Astrocyte (in vitro differentiated cells and primary cell): ENCODE measurements at regions not wholly inside any gene's neighbourhood (a gene's known extent, or its start where the extent isn't known, plus 50 kb on each side); places are given as distances from the start of the nearest gene placed in this dataset.
"Not testable (repeated sequence)": the region's sequence is repeated elsewhere in the genome, so short reads cannot be mapped to it uniquely, and the experiment has no call there.

ENCODE experiments used
- DNase-seq: peaks from one replicate; pipeline ENCODE4 v3.0.0-alpha.2; 2010; ENCODE audit warnings: low read depth
- FAIRE-seq: peaks from 2 replicates; lab custom pipeline; 2011; peaks lifted over from hg19 to GRCh38; lab: Jason Lieb, UNC
- H2AFZ ChIP-seq: 2 replicates; pipeline ENCODE4 v1.6.0; 2012; ENCODE audit warnings: low read depth, low read length, inconsistent platforms
- H3K27ac ChIP-seq: 2 replicates; pipeline ENCODE4 v1.5.1; 2011; ENCODE audit warnings: low read depth, low read length, inconsistent platforms
- H3K27me3 ChIP-seq: 2 replicates; pipeline ENCODE4 v1.6.0; 2011; ENCODE audit warnings: low read length, inconsistent platforms; ENCODE audit not compliant: insufficient read depth
- H3K36me3 ChIP-seq: 2 replicates; pipeline ENCODE4 v1.5.1; 2011; ENCODE audit warnings: low read length, inconsistent platforms; ENCODE audit not compliant: insufficient read depth
- H3K4me1 ChIP-seq: 2 replicates; pipeline ENCODE4 v1.5.1; 2011; ENCODE audit warnings: low read length, inconsistent platforms; ENCODE audit not compliant: insufficient read depth
- H3K4me2 ChIP-seq: 2 replicates; pipeline ENCODE4 v1.6.0; 2012; ENCODE audit warnings: low read length, inconsistent platforms
- H3K4me3 ChIP-seq: 2 replicates; pipeline ENCODE4 v1.5.1; 2011; ENCODE audit warnings: low read depth, mild to moderate bottlenecking, low read length, inconsistent platforms; ENCODE audit not compliant: insufficient read depth
- H3K79me2 ChIP-seq: 2 replicates; pipeline ENCODE4 v1.6.0; 2012; ENCODE audit warnings: mild to moderate bottlenecking, low read length, inconsistent platforms; ENCODE audit not compliant: insufficient read depth
- H3K9ac ChIP-seq: 2 replicates; pipeline ENCODE4 v1.6.0; 2012; ENCODE audit warnings: mild to moderate bottlenecking, low read length, inconsistent platforms
- H3K9me3 ChIP-seq: 2 replicates; pipeline ENCODE4 v1.5.1; 2012; ENCODE audit warnings: low read depth, mild to moderate bottlenecking, low read length, inconsistent platforms; ENCODE audit not compliant: insufficient read depth
- H4K20me1 ChIP-seq: 2 replicates; pipeline ENCODE4 v1.6.0; 2012; ENCODE audit warnings: low read length, inconsistent platforms; ENCODE audit not compliant: insufficient read depth
- H3K27ac Mint-ChIP-seq: one replicate; pipeline ENCODE4 v1.8.0; 2021; ENCODE audit warnings: mild to moderate bottlenecking, mixed read lengths; ENCODE audit not compliant: unreplicated experiment
- H3K27me3 Mint-ChIP-seq: one replicate; pipeline ENCODE4 v1.8.0; 2021; ENCODE audit warnings: low read depth, mixed read lengths; ENCODE audit not compliant: unreplicated experiment
- H3K36me3 Mint-ChIP-seq: one replicate; pipeline ENCODE4 v1.8.0; 2021; ENCODE audit warnings: low read depth, mixed read lengths; ENCODE audit not compliant: unreplicated experiment
- H3K4me1 Mint-ChIP-seq: one replicate; pipeline ENCODE4 v1.8.0; 2021; ENCODE audit warnings: low read depth, mixed read lengths; ENCODE audit not compliant: unreplicated experiment
- H3K4me3 Mint-ChIP-seq: one replicate; pipeline ENCODE4 v1.8.0; 2021; ENCODE audit warnings: mild to moderate bottlenecking, moderate library complexity, mixed read lengths; ENCODE audit not compliant: unreplicated experiment
- H3K9me3 Mint-ChIP-seq: one replicate; pipeline ENCODE4 v1.8.0; 2021; ENCODE audit warnings: mild to moderate bottlenecking, mixed read lengths; ENCODE audit not compliant: unreplicated experiment

DNA sequence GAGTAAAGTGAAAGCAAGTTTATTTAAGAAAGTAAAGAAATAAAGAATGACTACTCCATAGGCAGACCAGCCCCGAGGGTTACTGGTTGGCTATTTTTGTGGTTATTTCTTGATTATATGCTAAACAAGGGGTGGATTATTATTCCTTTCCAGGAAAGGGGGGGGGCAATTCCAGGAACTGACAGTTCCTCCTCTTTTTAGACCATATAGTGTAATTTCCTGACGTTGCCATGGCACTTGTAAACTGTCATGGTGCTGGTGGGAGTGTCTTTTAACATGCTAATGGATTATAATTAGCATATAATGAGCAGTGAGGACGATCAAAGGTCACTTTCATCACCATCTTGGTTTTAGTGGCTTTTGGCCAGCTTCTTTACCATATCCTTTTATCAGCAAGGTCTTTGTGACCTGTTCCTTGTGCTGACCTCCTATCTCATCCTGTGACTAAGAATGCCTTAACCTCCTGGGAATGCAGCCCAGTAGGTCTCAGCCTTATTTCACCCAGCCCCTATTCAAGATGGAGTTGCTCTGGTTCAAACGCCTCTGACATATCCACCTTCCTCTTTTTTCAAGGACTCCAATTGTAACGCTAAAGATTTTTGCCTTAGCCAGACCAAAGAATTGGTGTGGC, 104.1 kb downstream of the FAM72C start:
- H3K27ac Mint-ChIP-seq, H3K27me3 ChIP-seq, H4K20me1 ChIP-seq, H3K4me1 Mint-ChIP-seq, H3K4me3 ChIP-seq, H3K9me3 ChIP-seq, H3K4me3 Mint-ChIP-seq, H3K27ac ChIP-seq, H3K4me2 ChIP-seq, H3K36me3 Mint-ChIP-seq, H3K4me1 ChIP-seq, H3K9ac ChIP-seq, DNase-seq, H3K79me2 ChIP-seq, H3K9me3 Mint-ChIP-seq, H3K27me3 Mint-ChIP-seq, H2AFZ ChIP-seq, FAIRE-seq, H3K36me3 ChIP-seq: not testable (repeated sequence)

DNA sequence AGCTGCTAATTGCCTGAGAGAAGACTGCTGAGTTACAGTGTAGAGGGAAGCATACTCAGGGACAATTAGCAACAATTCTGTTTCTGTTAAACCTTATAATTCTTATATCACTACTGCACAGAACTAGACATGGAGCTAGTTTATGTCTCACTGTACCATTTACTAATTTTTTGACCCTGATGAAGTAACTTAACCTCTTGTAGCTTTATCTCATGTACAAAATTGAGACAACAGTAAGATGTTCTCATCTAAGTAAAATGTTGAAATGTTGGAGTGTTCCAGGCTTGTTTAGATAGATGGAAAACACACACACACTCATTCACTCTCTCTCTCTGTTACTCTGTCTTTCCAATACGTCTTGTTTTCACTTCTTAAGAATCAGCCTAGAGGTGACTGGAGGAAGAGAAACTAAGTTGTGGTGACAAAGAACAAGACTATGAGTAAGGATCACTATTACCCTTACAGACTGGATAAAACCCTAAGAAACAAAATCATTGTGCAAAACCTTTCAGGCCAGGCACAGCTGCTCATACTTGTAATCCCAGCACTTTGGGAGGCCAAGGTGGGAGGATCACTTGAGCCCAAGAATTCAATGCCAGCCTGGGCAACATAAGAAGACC, 107.8 kb downstream of the FAM72C start:
- not testable (repeated sequence) for H3K27me3 Mint-ChIP-seq, H3K9me3 Mint-ChIP-seq, H4K20me1 ChIP-seq, H3K4me3 ChIP-seq, H3K4me1 ChIP-seq, FAIRE-seq, H3K9ac ChIP-seq, H3K27me3 ChIP-seq, H3K79me2 ChIP-seq, H3K4me3 Mint-ChIP-seq, H3K36me3 Mint-ChIP-seq, H3K27ac ChIP-seq, H3K9me3 ChIP-seq, DNase-seq, H3K27ac Mint-ChIP-seq, H3K4me2 ChIP-seq, H2AFZ ChIP-seq, H3K36me3 ChIP-seq, H3K4me1 Mint-ChIP-seq

DNA sequence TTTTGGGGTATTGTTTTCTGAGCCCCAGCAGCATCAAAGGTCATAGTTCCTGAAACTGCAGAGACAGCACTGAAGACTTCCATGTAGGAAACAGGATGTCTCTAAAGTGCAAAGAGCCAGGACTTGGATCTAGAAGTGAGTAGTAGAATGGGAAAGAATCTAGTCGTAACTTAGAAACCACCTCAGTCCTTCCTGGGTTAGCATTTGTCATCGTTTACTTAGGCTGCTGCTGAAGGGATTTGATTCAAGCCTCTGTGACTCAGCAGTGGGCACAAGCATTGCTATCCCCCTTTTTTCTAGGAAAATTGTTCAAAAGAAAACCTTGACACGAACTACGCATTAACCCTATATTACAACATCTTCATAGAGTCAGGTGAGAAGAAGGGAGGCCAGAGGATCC, 109.1 kb downstream of the FAM72C start:
- H3K4me1 Mint-ChIP-seq, H3K4me3 ChIP-seq, H3K4me3 Mint-ChIP-seq, H3K79me2 ChIP-seq, H3K9me3 ChIP-seq, H4K20me1 ChIP-seq, DNase-seq, H3K36me3 ChIP-seq, H3K27ac Mint-ChIP-seq, H3K4me2 ChIP-seq, H3K36me3 Mint-ChIP-seq, H3K27ac ChIP-seq, H3K27me3 ChIP-seq, H3K9ac ChIP-seq, H2AFZ ChIP-seq, FAIRE-seq, H3K27me3 Mint-ChIP-seq, H3K9me3 Mint-ChIP-seq, H3K4me1 ChIP-seq: not testable (repeated sequence)

DNA sequence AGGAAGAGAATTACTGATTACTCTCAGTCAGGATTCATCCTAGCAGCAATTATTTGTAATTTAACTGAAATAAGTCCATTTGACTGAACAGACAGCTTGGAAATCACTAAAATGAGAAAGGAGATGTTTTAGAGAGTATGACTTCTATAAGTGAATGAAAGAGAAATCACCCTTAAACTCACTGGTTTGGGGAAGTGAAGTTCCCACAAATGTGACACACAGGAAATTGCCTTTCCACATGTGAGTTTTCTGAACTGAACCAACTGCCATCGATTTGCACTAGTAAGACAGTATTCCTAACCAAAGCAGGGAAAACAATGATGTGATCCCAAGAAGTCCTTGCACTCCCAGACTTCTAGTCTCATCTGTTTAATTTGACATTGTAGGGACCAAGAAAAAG, 110.5 kb downstream of the FAM72C start:
- H2AFZ ChIP-seq, H3K4me3 ChIP-seq, DNase-seq, H3K27ac Mint-ChIP-seq, H3K4me1 Mint-ChIP-seq, H3K9me3 ChIP-seq, H3K36me3 Mint-ChIP-seq, H3K27me3 Mint-ChIP-seq, H3K4me1 ChIP-seq, H3K79me2 ChIP-seq, FAIRE-seq, H3K9me3 Mint-ChIP-seq, H3K27ac ChIP-seq, H4K20me1 ChIP-seq, H3K9ac ChIP-seq, H3K27me3 ChIP-seq, H3K36me3 ChIP-seq, H3K4me2 ChIP-seq, H3K4me3 Mint-ChIP-seq: not testable (repeated sequence)

DNA sequence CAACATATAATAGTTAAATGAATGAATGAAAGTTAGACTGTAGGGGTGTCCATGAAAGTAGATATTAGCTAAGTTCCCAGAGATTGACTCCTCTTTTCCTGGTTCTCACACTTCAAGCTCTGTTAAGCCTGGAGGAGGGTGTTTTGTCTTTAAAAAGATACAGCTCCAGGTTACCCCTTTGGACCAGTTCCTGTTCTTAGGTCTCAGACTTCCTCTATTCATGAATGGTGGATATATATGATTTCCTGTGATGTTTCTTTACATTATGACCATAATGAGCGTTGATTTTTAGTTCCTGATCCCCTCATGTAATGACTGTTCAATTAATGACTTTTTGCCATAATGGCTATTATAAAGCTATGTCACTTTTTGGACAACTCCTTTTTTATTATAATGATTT, 115.9 kb downstream of the FAM72C start:
- H3K9me3 Mint-ChIP-seq, result not testable (repeated sequence)

DNA sequence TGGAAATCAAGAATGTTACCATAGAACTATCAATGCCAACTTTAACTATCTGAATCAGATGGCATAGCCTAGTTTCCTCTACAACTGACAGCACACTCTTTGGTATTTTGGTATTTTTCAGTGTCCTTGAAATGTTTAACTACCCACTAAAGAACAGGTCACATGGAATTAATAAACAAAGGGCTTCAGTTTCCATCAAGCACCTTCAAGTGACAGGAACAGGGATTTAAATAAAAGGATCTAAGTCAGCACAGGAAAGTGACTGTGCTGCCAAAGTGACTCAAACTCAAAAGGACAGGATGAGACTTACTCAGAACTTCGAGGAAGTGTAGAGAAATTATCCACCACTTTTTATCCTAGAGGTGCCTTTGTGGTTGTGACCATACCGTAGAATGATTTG, 117.7 kb downstream of the FAM72C start:
- not testable (repeated sequence) for H3K27me3 ChIP-seq, H3K27me3 Mint-ChIP-seq, H3K9me3 Mint-ChIP-seq, H3K27ac Mint-ChIP-seq, H3K9me3 ChIP-seq, H3K4me3 Mint-ChIP-seq, H3K4me1 ChIP-seq, H3K9ac ChIP-seq, H3K36me3 Mint-ChIP-seq, FAIRE-seq, H3K79me2 ChIP-seq, H3K36me3 ChIP-seq, H3K4me3 ChIP-seq, DNase-seq, H3K27ac ChIP-seq, H3K4me1 Mint-ChIP-seq, H4K20me1 ChIP-seq, H2AFZ ChIP-seq, H3K4me2 ChIP-seq

More for the DNA sequence above, 115.9 kb downstream of the FAM72C start:
- H3K79me2 ChIP-seq, H3K36me3 Mint-ChIP-seq, H4K20me1 ChIP-seq, H3K4me3 ChIP-seq, H3K27me3 Mint-ChIP-seq, DNase-seq, H3K36me3 ChIP-seq, H3K4me1 Mint-ChIP-seq, H2AFZ ChIP-seq, H3K27me3 ChIP-seq, H3K27ac Mint-ChIP-seq, H3K4me1 ChIP-seq, H3K4me3 Mint-ChIP-seq, H3K9me3 ChIP-seq, FAIRE-seq, H3K9ac ChIP-seq, H3K4me2 ChIP-seq, H3K27ac ChIP-seq: not testable (repeated sequence)
